DMS153 treated with DMSO at 0.1 percent for 48 hours (cell line): ENCODE measurements at regions not wholly inside any gene's neighbourhood (a gene's known extent, or its start where the extent isn't known, plus 50 kb on each side); places are given as distances from the start of the nearest gene placed in this dataset.
"Not testable (repeated sequence)": the region's sequence is repeated elsewhere in the genome, so short reads cannot be mapped to it uniquely, and the experiment has no call there.

Source experiments
- DNase-seq: peaks from one replicate; lab custom pipeline; 2025; ENCODE audit not compliant: unreplicated experiment; lab: John Stamatoyannopoulos, UW

GRCh38 chrX:63581906-63582305, 203.1 kb downstream of the ARHGEF9 start:
- DNase-seq, result no peak

DNA sequence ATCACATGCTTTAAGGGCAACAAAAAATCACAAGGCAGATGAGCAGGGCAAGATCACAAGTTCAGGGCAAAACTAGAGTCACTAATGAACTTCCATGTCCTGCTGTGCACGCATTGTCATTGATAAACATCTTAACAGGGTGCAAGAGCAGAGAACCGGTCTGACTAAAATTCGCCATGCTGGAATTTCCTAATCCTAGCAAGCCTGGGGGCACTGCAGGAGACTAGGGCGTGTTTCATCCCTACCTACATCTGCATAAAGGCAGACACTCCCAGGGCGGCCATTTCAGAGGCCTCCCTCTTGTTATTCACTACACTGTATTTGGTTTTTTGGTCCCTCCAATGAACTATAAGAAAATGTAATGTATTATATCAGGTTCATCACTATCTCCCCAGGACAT, 203.6 kb downstream of the ARHGEF9 start:
- DNase-seq, result no peak

DNA sequence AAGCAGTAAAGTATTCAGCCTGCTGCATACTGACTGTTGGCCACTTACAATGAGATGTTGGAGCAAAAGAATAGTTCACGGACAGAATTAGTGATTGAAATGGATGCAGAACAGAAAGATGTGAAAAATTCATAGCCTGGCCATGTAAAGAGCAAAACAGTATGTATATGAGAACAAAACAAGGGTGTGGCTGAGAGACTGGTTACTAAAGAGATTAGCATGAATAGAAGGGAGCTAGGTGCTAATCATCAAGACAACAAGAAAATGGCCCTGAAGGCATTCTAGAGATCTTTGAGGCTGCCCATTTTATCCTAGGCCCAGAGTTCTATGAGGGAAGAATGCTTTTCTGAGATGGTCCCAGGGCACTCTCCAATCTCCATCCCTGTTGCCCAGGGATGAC, 208.5 kb downstream of the ARHGEF9 start:
- no peak for DNase-seq

DNA sequence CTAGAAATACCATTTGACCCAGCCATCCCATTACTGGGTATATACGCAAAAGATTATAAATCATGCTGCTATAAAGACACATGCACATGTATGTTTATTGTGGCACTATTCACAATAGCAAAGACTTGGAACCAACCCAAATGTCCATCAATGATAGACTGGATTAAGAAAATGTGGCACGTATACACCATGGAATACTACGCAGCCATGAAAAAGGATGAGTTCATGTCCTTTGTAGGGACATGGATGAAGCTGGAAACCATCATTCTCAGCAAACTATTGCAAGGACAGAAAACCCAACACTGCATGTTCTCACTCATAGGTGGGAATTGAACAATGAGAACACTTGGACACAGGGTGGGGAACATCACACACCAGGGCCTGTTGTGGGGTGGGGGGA, 209.3 kb downstream of the ARHGEF9 start:
- not testable (repeated sequence) for DNase-seq

- no peak for DNase-seq
These were observed 215.7 kb upstream of the SPIN4 start for GRCh38 chrX:63566856-63567255.

GRCh38 chrX:63561425-63561824, 210.3 kb upstream of the SPIN4 start:
- no peak for DNase-seq

DNA sequence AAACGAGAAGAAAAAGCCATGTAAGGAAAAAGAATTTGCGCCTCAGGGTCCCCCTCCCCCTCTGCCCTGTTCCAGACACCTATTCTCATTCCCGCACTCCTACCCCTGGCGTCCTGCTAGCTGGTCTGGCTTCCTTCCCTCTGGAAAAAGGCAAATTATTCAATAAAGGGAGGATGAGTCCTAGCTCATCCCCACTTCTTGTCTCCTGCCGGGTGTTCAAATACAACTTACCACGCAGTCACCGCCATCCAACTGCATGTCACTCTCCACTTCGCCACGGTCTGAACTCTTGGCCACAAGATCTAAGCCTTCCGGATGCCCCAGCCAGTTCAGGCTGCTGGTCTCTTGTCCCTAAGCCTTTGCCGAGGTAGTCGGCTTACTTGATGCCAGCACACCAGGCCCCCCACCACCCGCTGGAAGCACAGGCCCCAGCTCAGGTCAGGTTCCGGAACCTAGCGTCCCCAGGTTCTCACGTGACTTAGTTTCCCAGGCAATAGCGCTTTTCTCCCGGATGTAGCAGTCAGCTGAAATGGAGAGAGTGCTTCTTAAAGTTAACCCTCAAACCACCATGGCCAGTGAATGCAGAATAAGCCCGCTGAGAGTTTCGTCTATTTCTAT, 209.6 kb upstream of the SPIN4 start:
- DNase-seq, result peak; percentile 12

- DNase-seq, result no peak
These were observed 200.7 kb upstream of the SPIN4 start for GRCh38 chrX:63551856-63552255.

DNA sequence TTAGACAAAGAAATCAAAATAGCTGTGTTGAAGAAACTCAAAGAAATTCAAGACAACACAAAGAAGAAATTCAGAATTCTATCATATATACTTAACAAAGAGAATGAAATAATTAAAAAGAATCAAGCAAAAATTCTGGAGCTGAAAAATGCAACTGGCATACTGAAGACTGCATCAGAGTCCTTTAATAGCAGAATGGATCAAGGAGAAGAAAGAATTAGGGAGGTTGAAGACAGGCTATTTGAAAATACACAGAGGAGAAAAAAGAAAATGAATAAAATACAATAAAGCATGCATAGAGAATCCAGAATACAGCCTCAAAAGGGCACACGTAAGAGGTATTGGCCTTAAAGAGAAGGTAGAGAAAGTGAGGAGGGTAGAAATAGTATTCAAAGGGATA, 179.5 kb upstream of the SPIN4 start:
- DNase-seq, result no peak

DNA sequence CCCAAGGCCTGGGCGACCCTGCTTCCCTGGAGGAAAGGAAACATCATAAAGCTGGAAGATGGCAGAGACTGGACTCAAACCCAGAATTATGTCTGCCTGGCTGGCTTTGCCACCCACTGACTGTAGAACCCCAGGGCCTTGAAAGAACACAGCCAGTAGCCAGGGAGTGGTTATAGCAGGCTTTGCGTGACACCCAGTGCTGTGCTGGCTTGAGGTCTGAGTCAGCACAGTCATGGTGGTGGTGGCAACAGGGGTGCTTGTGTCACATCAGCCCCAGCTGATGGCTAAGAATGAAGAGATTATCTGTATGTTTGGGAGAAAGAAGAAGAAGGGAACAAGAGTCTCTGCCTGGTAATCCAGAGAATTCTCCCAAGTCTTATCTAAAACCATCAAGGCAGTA, 178.8 kb upstream of the SPIN4 start:
- no peak for DNase-seq

- no peak for DNase-seq
These were observed 175.7 kb upstream of the SPIN4 start for GRCh38 chrX:63526863-63527262.

DNA sequence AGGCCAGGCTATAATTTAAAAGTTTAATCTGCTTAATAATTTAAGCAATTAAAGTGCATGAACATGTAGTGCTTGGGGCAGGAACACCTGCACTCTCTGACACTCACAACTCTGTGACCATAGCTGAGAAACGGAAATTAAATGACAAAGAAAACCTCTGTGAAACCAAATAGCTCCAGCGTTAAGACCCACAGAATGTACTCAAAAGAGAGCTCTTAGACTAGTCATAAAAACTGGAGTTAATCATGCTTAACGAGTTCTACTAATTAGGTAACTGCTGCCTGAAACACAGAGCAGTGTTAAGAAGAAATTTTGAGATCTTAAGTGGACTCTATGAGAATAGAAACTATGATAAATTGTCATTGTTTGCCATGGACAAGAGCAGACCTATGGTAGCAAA, 174.4 kb upstream of the SPIN4 start:
- no peak for DNase-seq

- DNase-seq, result not testable (repeated sequence)
These were observed 168.2 kb upstream of the SPIN4 start for GRCh38 chrX:63519368-63519767.

DNA sequence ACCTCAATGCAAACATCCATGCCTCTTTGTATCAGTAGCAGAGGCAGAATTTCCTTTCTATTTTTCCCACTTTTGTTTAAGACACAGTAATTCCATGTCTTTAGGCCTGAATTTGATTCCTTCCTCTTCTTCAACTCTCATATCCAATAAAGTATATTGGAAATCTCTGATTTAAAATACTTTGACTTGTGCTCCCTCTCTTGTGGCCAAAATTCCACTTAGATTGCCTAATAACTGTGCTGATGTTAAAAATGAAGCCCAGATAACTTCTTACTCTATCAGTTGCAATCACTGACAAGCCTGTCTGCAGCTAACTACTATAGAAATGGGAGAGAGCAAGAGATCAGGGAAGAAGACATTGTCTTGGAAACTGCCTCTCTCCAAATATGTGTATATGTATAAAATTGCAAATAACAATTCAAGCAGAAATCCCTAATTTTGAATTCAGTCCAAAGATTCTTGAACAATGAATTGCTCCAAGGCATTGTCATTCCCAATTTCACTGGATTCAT, 163.5 kb upstream of the SPIN4 start:
- DNase-seq, result no peak

GRCh38 chrX:63513825-63514568, 162.9 kb upstream of the SPIN4 start:
- DNase-seq, result no peak

DNA sequence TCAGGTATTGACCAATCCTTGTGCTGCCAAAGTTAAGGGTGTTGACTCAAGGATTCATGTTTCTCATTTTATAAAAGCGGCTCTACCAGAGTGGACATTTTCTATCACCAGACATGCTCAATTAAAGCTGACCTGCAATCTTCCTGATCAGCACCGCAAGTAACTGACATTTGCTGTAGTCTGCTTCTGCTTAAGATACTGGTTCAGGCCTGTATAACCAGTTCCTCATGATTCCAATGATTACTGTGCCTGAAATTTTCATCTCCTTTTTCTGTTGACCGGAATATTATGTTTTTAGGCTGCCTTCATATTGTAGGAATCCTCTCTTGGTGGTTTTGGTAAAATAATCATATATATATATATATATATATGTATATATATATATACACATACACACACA, 160.2 kb upstream of the SPIN4 start:
- no peak for DNase-seq

DNA sequence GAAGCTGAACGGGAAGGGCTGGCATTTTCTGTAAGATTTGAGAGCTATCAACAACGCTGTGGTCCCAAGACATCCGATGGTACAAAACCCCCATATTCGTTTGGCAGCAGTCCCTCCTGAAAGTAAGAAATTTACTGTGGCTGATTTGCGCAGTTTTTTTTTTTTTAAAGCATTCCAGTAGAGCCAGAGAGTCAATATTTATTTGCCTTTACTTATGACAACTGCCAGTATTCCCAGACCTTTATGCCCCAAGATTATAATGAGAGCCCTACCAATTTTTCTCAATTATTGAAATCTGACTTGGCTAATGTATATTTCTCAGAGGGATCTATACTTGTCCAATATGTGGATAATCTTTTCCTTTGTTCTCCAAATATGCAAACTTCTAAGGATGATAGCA, 157.5 kb upstream of the SPIN4 start:
- DNase-seq, result no peak

- peak; percentile 1 for DNase-seq
These were observed 155.2 kb upstream of the SPIN4 start for GRCh38 chrX:63506320-63506719.

DNA sequence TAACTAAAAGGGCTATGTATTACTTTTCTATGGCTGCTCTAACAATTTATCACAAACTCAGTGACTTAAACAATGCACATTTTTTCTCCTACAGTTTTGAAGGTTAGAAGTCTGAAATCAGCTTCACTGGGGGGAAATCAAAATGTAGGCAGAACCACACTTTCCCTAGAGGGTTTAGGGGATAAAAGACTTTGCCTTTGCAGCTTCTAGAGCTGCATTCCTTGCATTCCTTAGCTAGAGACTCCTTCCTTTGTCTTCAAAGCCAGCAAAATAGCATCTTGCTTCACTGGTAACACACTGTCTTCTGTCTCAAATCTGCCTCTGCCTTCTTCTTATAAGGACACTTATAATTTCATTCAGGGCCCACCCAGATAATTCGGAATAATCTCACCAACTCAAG, 152.4 kb upstream of the SPIN4 start:
- no peak for DNase-seq

DNA sequence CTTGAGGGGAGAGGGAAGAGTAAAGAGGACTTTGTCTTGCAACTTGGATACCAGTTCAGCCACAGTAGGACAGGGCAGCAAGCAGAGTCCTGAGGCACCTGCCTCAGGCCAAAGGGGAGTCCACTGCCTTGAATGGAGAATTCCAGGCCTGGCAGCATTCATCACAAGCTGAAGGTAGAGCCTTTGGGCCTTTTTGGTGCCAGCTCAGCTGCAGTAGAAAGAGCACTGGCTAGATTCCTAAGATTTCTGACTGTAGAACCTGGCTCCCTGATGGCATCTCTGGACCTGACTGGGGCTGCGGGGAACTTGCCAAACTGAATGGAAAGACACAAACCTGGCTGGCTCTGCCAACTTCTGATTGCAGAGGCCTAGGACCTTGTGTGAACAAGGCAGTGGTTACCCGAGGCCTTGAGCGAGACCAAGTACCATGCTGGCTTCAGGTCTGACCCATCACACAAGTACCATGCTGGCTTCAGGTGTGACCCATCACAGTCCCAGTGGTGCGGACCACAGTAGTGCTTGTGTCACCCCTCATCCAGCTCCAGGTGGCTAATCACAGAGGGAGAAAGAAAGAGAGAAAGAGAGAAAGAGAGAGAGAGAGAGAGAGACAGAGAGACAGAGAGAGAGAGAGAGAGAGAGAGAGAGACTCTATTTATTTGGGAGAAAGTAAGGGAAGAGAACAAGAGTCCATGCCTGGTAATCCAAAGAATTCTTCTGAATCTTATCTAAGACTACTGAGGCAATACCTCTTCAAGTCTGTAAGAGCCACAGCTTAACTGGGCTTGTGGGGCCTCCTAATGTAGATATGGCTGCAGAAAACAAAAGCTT, 137.6 kb upstream of the SPIN4 start:
- no peak for DNase-seq

DNA sequence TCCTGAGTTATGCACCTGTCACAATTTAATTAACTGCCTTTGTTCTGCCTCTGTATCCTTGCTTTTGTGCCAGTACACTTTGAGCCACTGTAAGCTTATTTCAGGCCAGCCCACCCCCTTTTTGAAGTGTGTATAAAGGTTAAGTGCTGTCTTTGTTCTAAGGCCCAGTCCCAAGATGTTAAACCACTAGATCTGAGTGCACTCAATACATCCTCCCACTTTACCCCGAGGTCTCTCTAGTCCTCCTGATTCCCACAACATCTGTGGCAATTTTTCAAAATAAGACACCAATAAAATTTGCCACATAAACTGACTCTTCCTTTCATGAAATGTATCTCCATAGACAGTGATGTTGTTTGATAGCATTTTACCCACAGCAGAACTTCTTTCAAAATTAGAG, 124.1 kb upstream of the SPIN4 start:
- no peak for DNase-seq

GRCh38 chrX:63471004-63471403, 119.9 kb upstream of the SPIN4 start:
- no peak for DNase-seq
